Activated T-cell treated with anti-CD3 and anti-CD28 coated beads, Interleukin-2, amount 50 U/mL, for 24 hours (primary cell): ENCODE measurements at regions not wholly inside any gene's neighbourhood (a gene's known extent, or its start where the extent isn't known, plus 50 kb on each side); places are given as distances from the start of the nearest gene placed in this dataset.

ENCODE experiments used
- DNase-seq: peaks from one replicate; pipeline ENCODE4 v3.0.0-alpha.2; 2020
- H3K27ac Mint-ChIP-seq: 2 replicates; pipeline ENCODE4 v1.8.0; 2020; ENCODE audit warnings: mild to moderate bottlenecking, mixed read lengths
- H3K27me3 Mint-ChIP-seq: 2 replicates; pipeline ENCODE4 v1.8.0; 2020; ENCODE audit warnings: mixed read lengths
- H3K36me3 Mint-ChIP-seq: 2 replicates; pipeline ENCODE4 v1.8.0; 2020; ENCODE audit warnings: low read depth, mixed read lengths
- H3K4me1 Mint-ChIP-seq: 2 replicates; pipeline ENCODE4 v1.8.0; 2020; ENCODE audit warnings: low read depth, mixed read lengths
- H3K4me3 Mint-ChIP-seq: 2 replicates; pipeline ENCODE4 v1.8.0; 2020; ENCODE audit warnings: mild to moderate bottlenecking, moderate library complexity, mixed read lengths
- H3K9me3 Mint-ChIP-seq: 2 replicates; pipeline ENCODE4 v1.8.0; 2020; ENCODE audit warnings: mixed read lengths

DNA sequence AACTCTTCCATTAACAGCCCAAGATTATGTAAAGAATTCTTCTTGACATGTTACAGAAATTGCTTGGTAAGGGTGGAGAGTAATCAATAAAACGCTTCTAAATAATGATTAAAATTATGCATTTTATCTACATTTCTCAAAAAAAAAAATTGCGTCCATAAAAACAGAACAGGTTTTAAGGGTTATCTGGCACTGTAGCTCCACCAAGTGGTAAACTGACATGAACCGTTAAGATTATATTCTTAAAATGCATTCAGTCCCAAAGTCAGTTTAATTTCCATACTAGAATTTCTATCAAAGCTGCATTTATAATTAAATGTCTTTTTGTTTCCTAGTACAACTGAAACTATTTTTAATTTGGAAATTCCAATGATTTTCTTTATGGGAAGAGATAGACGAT is 214.0 kb upstream of the UGT8 start:
- H3K4me3 Mint-ChIP-seq, result no peak overlapping the region
- H3K27ac Mint-ChIP-seq, result no peak overlapping the region
- peaks cover 10% of the 10 kb centered on the region for H3K27me3 Mint-ChIP-seq
- no peaks in the 10 kb centered on the region for H3K4me1 Mint-ChIP-seq
- no peak for DNase-seq
- H3K36me3 Mint-ChIP-seq, result no peaks in the 10 kb centered on the region
- no peaks in the 10 kb centered on the region for H3K9me3 Mint-ChIP-seq

DNA sequence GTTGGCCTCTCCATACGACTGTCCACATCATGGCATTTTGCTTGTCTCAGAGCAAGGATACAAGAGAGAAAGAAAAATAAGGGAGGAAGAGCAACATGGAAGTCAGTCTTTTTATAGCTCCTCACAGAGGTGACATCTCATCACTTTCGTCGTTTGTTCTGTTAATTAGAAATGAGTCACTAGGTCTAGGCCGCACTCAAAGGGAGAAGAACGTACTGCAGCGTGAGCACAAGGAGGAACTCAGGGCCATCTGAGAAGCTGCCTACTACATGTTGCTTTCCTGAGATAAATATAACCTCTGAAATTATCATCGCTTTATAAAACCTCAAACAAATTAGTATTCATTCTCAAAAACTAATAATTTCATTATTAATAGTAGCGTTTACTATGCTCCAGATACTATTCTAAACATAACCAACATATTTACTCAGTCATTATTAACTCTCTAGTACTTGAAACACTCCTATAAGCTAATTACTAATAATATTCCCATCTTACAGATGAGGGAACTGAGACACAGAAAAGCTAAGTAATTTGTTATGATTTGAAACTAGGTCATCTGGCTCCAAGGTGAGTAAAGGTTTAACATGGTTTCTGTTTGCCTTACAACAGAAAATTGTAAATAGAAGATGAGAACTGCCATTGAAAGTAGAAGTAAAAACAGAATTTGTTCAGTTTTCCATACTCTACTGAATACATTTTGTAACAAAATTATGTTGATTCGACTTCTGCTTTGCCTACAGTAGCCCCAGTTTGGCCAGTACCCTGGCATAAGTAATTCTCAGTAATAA is 213.2 kb upstream of the UGT8 start:
- DNase-seq, result no peak
- no peaks in the 10 kb centered on the region for H3K4me1 Mint-ChIP-seq
- H3K27ac Mint-ChIP-seq, result no peak overlapping the region
- H3K27me3 Mint-ChIP-seq, result peaks cover 10% of the 10 kb centered on the region
- no peak overlapping the region for H3K4me3 Mint-ChIP-seq
- H3K36me3 Mint-ChIP-seq, result no peaks in the 10 kb centered on the region
- no peaks in the 10 kb centered on the region for H3K9me3 Mint-ChIP-seq

DNA sequence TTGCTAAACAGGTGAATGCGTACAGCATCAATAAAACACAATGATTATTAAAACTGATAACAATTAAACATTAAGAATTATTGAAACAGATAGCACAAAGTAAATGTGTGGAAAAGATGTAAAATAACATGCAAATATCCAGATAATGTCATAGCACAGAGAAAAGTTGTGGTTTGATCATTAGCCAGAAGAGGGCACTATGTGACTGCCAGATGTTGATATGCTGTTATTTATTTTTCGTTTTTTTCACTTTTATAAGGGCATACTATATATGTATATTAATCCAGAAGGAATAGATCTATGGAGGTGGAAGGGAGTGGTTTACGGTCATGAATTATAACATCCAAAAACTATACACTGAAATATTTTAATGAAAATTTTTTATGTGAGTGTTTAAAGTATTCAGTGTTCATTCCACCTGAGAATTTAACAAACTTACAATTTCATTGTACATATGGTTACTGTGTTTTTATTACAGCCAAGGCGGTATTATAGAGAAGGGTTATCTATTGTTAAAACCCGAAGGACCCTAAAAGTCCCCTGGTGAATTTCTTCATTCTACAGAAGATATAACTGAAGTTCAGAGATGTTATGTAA is 211.9 kb upstream of the UGT8 start:
- H3K9me3 Mint-ChIP-seq, result no peaks in the 10 kb centered on the region
- no peaks in the 10 kb centered on the region for H3K4me1 Mint-ChIP-seq
- H3K27ac Mint-ChIP-seq, result no peak overlapping the region
- H3K4me3 Mint-ChIP-seq, result no peak overlapping the region
- peaks cover 8% of the 10 kb centered on the region for H3K27me3 Mint-ChIP-seq
- H3K36me3 Mint-ChIP-seq, result no peaks in the 10 kb centered on the region
- no peak for DNase-seq

DNA sequence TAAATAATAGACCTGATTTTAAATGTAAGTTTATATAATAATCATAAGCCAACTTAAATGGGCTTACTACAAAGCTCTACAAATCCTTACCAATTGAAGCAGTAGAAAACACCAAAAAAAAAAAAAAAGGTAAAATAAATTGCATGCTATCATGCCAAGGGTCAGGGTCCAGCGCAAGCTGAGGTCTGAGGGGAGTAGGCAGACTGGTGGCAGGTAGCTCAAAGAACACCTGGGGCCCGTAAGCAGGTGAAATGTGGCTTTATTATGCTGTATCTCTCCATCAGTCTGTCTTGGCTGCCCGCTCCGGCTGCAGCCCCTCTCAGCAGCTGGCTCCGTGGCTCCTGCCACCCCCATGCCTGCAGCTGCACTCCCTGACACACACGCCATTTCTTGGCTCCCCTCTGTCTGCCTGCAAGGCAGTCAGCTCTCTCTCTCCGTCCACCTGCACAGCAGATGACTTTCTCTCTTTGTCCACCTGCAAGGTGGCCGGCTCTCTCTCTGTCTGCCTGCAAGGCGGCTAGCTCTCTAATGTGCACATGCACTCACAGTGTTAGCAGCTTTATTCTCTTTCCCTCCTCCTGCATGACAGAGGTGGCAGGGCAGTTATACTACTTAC is 209.4 kb upstream of the UGT8 start:
- no peak overlapping the region for H3K4me3 Mint-ChIP-seq
- no peaks in the 10 kb centered on the region for H3K36me3 Mint-ChIP-seq
- H3K27ac Mint-ChIP-seq, result no peak overlapping the region
- H3K9me3 Mint-ChIP-seq, result no peaks in the 10 kb centered on the region
- peaks cover 8% of the 10 kb centered on the region for H3K27me3 Mint-ChIP-seq
- DNase-seq, result no peak
- peaks cover 3% of the 10 kb centered on the region for H3K4me1 Mint-ChIP-seq

DNA sequence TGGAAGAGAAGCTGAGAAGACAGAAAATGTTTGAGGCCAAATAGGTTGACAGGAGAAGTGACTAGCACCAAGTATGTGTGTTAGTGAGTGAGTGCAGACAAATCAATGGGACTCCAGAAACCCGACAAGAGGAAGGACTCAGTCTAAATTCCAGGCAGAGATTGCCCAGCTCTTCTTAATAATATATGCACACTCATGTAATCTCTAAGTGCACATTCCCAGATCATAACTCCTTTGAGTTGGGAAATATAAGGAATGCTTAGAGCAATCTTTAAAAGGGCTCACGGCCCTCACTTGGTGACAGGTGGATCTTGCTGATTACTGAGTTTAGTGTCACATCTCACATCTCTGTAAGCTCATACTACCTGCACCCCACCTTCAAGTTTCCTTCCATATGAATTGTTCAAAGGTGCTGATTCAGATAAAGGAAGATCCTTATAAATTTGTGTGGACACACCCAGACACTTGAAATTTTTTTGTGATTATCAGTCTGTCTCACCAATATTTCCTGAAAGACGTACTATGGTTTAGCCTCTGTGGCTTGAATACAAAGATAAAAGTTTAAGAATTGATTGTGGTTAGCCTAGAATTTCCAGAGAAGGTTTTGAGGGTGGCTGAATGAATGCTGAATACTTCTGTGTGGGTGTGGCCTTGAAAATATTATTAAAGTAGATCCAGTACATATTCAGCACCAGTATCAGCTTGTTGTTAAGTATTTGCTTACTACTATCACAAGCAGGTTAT is 205.1 kb upstream of the UGT8 start:
- H3K4me1 Mint-ChIP-seq, result peaks cover 12% of the 10 kb centered on the region
- no peak overlapping the region for H3K4me3 Mint-ChIP-seq
- no peaks in the 10 kb centered on the region for H3K36me3 Mint-ChIP-seq
- H3K27ac Mint-ChIP-seq, result no peak overlapping the region
- no peak for DNase-seq
- H3K27me3 Mint-ChIP-seq, result peaks cover 5% of the 10 kb centered on the region
- no peaks in the 10 kb centered on the region for H3K9me3 Mint-ChIP-seq

DNA sequence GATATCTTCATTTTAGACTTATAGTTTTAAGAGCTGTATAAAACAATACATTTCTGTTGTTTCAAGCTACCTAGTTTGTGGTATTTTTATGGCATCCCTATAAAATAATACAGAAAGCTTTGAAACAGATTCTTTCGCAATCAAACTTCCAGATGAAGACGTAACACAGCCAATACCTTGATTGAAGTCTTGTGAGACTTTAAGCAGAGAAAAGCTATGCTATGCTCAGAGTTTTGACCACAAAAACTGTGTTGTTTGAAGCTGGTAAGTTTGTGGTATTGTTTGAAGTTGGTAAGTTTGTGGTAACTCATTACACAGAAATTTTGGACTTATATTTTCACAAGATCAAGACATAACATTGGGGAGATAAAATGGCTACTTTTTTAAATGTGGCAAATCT is 201.8 kb upstream of the UGT8 start:
- Mint-ChIP-seq H3K9me3 (no peaks in the 10 kb centered on the region), H3K36me3 (no peaks in the 10 kb centered on the region), H3K4me1 (peaks cover 15% of the 10 kb centered on the region), H3K27me3 (no peaks in the 10 kb centered on the region), H3K27ac (no peak overlapping the region), H3K4me3 (no peak overlapping the region)
- DNase-seq, result no peak

DNA sequence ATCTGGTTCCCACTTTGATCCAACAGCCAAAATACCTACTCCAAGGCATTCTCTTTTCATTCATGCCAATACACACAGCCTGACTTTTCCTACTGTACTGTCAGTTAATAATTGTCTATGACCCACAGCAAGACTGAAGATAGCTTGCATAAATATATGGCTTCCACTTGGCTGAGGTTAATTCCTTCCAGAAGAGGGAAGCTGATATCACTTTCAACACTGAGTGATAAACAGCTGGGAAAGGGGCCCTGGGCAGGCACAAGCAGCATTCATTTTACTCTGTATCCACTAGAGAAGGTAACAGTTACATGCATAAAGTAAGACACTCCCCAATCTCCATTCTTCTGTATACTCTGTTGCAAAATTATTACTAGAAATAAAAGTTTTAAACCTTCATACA is 200.2 kb upstream of the UGT8 start:
- DNase-seq, result no peak
- peaks cover 3% of the 10 kb centered on the region for H3K27me3 Mint-ChIP-seq
- H3K36me3 Mint-ChIP-seq, result no peaks in the 10 kb centered on the region
- H3K4me3 Mint-ChIP-seq, result no peak overlapping the region
- no peaks in the 10 kb centered on the region for H3K9me3 Mint-ChIP-seq
- H3K27ac Mint-ChIP-seq, result no peak overlapping the region
- H3K4me1 Mint-ChIP-seq, result peaks cover 15% of the 10 kb centered on the region

DNA sequence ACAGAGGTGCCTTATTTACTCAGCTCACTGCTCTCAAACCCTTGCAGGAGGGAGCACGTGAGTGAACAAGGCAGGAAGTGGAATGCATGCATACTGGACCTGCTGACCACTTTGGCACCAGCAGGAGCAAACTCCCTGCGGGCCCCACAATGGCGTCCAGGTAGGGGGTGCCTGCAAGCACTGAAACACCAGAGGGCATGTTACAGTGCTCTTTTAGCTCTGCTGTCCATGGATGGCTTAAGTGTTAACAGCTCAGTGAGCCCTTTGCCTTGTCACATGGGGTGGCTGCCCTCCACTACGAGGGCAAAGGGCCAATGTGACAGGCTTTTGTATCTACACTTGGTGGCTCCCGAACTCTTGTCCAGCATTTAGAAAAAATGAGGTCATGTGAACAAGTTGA is 199.5 kb upstream of the UGT8 start:
- Mint-ChIP-seq H3K27me3 (peaks cover 5% of the 10 kb centered on the region), H3K36me3 (no peaks in the 10 kb centered on the region), H3K4me1 (peaks cover 12% of the 10 kb centered on the region), H3K9me3 (no peaks in the 10 kb centered on the region), H3K27ac (no peak overlapping the region), H3K4me3 (no peak overlapping the region)
- DNase-seq, result no peak

DNA sequence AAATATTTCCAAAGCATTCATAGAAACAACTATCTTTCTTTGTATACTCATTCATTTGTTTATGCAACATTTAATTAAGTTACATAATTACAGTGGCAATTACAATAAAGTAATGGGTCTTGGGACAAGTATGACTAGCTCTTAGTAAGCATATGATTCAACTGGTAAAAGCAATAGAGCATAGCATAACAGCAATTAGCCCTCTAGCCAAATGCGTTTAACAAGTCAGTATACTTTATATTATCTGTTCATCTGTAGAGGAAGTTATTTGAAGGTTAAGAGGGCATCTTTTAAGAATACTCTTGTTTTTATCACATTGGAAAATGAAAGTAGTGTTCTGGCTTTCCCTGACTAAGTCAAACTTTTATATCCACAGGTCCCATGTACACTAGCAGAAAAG is 198.1 kb upstream of the UGT8 start:
- H3K9me3 Mint-ChIP-seq, result peaks cover 2% of the 10 kb centered on the region
- no peak for DNase-seq
- H3K36me3 Mint-ChIP-seq, result no peaks in the 10 kb centered on the region
- H3K4me3 Mint-ChIP-seq, result no peak overlapping the region
- H3K27me3 Mint-ChIP-seq, result peaks cover 5% of the 10 kb centered on the region
- H3K27ac Mint-ChIP-seq, result no peak overlapping the region
- H3K4me1 Mint-ChIP-seq, result peaks cover 12% of the 10 kb centered on the region

DNA sequence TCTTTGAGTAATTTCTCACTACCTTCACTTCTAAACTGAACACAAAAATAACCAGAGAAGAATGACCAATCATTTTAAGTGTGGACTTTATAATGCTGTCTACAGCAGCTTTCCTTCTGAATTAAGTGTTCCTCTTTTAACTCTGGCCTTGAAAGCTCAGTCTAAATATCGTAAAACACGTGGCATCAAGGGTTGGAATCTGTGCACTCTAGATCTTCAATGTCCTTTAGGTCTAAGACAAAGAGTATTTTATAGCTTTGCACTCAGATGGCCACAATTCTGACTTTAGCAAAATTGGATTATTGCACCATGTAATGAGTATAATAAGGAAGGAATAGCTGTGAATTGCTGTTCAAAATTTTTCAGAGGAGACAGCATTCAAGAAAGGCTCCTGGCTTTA is 197.1 kb upstream of the UGT8 start:
- peaks cover 10% of the 10 kb centered on the region for H3K4me1 Mint-ChIP-seq
- H3K27me3 Mint-ChIP-seq, result peaks cover 5% of the 10 kb centered on the region
- no peaks in the 10 kb centered on the region for H3K36me3 Mint-ChIP-seq
- H3K9me3 Mint-ChIP-seq, result peaks cover 2% of the 10 kb centered on the region
- no peak overlapping the region for H3K4me3 Mint-ChIP-seq
- no peak for DNase-seq
- no peak overlapping the region for H3K27ac Mint-ChIP-seq

DNA sequence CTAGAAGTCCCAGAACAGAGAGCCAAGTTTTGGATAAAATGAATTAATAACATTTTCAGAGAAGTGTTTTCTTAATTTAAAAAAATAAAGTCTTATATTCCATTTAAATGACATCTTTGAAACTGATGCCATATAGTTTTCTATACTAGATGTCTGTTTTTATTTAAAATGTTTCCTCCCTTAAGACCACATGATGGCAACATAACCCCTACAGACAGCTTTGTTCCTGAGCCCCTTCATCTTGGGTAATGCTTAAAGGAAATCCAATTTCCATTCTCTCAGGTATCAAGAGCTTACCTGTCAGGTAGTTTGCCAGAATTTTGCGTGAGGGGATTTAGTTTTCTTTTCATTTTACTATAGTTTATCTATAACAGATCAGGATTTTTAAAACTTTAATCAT is 181.4 kb upstream of the UGT8 start:
- peaks cover 12% of the 10 kb centered on the region for H3K27me3 Mint-ChIP-seq
- no peak overlapping the region for H3K4me3 Mint-ChIP-seq
- H3K9me3 Mint-ChIP-seq, result peaks cover 6% of the 10 kb centered on the region
- no peak overlapping the region for H3K27ac Mint-ChIP-seq
- H3K36me3 Mint-ChIP-seq, result no peaks in the 10 kb centered on the region
- DNase-seq, result no peak
- no peaks in the 10 kb centered on the region for H3K4me1 Mint-ChIP-seq

DNA sequence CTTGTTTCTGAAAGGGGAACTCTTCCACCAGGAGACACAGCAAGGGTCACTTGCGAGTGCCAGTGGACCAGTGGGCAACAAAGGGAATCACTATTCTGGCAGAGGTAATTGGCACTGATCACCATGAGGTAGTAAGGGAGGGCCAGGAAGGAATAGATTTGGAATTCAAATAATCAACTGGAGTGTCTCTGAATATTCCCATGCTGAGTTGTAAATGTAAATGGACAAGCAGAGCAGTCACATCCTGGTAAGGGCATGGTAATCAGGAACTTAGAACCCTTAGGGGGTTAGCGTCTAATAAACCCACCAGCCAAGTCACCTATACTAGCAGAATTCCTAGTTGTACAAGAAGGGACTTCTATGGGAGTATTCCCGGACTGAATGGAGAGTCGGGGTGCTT is 178.5 kb upstream of the UGT8 start:
- Mint-ChIP-seq H3K4me3 (no peak overlapping the region), H3K27me3 (peaks cover 6% of the 10 kb centered on the region), H3K9me3 (no peaks in the 10 kb centered on the region), H3K36me3 (no peaks in the 10 kb centered on the region), H3K27ac (no peak overlapping the region), H3K4me1 (no peaks in the 10 kb centered on the region)
- DNase-seq, result no peak

DNA sequence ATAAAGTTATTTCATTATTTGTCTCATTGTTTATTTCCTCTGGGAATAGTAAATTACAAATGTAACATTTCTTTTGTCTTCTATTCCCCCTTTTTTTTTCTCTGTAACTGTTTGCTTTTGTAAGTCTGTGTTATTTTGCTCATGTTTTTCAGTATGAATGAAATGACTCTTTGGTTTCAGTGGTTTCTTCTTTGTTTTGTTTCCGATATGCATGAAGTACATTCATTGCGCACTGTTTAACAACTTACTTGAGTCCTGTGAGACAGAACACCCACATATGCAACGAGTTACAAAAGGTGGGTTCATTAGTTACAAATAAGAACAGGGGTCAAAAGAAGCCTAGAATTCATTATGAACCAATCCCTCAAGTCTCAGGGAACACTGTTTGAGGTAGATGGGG is 175.0 kb upstream of the UGT8 start:
- no peaks in the 10 kb centered on the region for H3K36me3 Mint-ChIP-seq
- no peak overlapping the region for H3K27ac Mint-ChIP-seq
- H3K4me3 Mint-ChIP-seq, result no peak overlapping the region

DNA sequence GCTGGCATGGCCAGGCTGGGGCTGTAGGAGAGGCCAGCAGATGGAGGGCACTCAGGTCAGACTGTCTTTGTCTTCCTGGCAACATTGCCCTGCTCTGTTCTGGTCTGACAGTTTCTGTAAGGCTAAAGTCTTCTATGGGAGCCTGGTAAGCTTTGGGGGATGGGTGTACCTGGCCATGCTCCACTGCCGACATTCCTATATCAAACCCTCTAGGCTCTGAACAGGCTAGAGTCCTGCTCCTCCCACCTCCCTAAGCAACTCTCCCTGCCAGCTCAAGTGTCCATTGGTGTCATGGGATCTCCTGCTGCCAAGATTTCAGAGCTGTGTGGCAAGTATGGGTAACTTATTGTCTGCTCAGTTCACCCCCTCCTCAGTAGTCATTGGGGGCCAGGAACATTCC is 163.5 kb upstream of the UGT8 start:
- Mint-ChIP-seq H3K4me1 (no peaks in the 10 kb centered on the region), H3K27ac (no peak overlapping the region), H3K27me3 (peaks cover 10% of the 10 kb centered on the region), H3K36me3 (no peaks in the 10 kb centered on the region), H3K9me3 (no peaks in the 10 kb centered on the region), H3K4me3 (no peak overlapping the region)
- DNase-seq, result no peak

More for the DNA sequence above, 175.0 kb upstream of the UGT8 start:
- no peaks in the 10 kb centered on the region for H3K4me1 Mint-ChIP-seq
- H3K27me3 Mint-ChIP-seq, result peaks cover 6% of the 10 kb centered on the region
- no peak for DNase-seq
- H3K9me3 Mint-ChIP-seq, result peaks cover 4% of the 10 kb centered on the region

DNA sequence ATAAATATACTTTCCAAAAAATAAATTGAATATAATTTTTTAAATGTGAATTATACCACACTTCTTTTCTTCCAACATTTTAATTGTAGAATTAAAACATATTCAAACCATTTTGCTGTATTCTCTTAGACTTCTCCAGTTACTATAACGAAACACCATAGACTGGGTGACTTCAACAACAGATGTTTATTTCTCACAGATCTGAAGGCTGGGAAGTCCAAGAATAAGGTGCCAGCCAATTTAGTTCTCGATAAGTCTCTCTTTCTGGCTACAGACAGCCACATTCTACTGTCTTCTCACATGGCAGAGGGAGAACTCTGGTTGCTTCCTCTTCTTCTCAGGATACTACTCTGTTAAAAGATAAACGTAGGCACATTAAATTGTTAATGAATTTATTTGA is 155.8 kb upstream of the UGT8 start:
- Mint-ChIP-seq H3K27ac (no peak overlapping the region), H3K4me3 (no peak overlapping the region), H3K9me3 (no peaks in the 10 kb centered on the region), H3K36me3 (no peaks in the 10 kb centered on the region), H3K4me1 (no peaks in the 10 kb centered on the region), H3K27me3 (peaks cover 4% of the 10 kb centered on the region)
- DNase-seq, result no peak
